ENCODE measurements at regions not wholly inside any gene's neighbourhood (a gene's known extent, or its start where the extent isn't known, plus 50 kb on each side); places are given as distances from the start of the nearest gene placed in this dataset.

- ChIA-PET POLR2A (ENCODE audit: low non-redundant PET) (no interaction called here), CTCF (no interaction called here)
- TF ChIP-seq EZH2 (IDR thresholded peaks at IDR 0.05; ENCODE audit: borderline replicate concordance, low read depth, low read length, poor library complexity, severe bottlenecking) = no peak
- TF ChIP-seq, protein P1, sequence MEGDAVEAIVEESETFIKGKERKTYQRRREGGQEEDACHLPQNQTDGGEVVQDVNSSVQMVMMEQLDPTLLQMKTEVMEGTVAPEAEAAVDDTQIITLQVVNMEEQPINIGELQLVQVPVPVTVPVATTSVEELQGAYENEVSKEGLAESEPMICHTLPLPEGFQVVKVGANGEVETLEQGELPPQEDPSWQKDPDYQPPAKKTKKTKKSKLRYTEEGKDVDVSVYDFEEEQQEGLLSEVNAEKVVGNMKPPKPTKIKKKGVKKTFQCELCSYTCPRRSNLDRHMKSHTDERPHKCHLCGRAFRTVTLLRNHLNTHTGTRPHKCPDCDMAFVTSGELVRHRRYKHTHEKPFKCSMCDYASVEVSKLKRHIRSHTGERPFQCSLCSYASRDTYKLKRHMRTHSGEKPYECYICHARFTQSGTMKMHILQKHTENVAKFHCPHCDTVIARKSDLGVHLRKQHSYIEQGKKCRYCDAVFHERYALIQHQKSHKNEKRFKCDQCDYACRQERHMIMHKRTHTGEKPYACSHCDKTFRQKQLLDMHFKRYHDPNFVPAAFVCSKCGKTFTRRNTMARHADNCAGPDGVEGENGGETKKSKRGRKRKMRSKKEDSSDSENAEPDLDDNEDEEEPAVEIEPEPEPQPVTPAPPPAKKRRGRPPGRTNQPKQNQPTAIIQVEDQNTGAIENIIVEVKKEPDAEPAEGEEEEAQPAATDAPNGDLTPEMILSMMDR (conservative IDR thresholded peaks at IDR 0.05; ENCODE audit: low read depth, low read length) = no peak
- H3K9me3 ChIP-seq (ENCODE audit: low read depth, low read length, poor library complexity, severe bottlenecking) = no peaks in the 10 kb centered on the region
- H3K27me3 ChIP-seq (replicated peaks; ENCODE audit: insufficient read depth, low read depth, low read length, poor library complexity) = no peaks in the 10 kb centered on the region
- H3K4me1 ChIP-seq (ENCODE audit: insufficient read depth, low read length, poor library complexity, severe bottlenecking) = no peaks in the 10 kb centered on the region
- no TSS peak for BruUV-seq (replicated peaks)
- intact Hi-C loops (cut with micrococcal nuclease; ENCODE audit: unreplicated experiment) = no loop called here
- no peak for DNase-seq (ENCODE audit: low spot score)
- H3K27ac ChIP-seq (ENCODE audit: low read depth, low read length, poor library complexity, severe bottlenecking) = no peak overlapping the region
- no peak overlapping the region for H3K4me3 ChIP-seq (ENCODE audit: low read depth, low read length, poor library complexity, severe bottlenecking)
- H3K36me3 ChIP-seq (ENCODE audit: insufficient read depth, low read length, poor library complexity, severe bottlenecking) = no peaks in the 10 kb centered on the region
Observed at GRCh38 chr12:47414511-47414910, 291.3 kb downstream of the RPAP3 start.

DNA sequence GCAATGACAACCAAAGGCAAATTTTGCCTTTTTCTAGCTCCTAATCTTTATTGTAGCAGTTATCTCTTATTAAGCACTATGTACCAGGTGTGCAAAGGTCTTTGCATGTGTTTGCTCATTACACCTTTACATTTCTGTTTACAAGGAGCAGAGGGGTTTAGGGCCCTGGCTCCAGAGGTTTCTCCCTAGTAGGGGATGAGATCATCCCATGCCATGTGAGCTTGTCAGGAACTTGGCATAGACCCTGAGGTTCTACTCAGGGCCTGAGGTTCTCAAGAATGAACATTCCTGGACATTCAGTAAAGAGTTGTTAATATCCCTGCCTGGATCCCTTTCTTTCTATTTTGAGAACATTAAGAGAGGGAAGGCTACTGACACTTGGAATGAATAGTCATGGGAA, 292.0 kb downstream of the RPAP3 start:
- DNase-seq (ENCODE audit: low spot score) = no peak
- CTCF ChIA-PET = no interaction called here

DNA sequence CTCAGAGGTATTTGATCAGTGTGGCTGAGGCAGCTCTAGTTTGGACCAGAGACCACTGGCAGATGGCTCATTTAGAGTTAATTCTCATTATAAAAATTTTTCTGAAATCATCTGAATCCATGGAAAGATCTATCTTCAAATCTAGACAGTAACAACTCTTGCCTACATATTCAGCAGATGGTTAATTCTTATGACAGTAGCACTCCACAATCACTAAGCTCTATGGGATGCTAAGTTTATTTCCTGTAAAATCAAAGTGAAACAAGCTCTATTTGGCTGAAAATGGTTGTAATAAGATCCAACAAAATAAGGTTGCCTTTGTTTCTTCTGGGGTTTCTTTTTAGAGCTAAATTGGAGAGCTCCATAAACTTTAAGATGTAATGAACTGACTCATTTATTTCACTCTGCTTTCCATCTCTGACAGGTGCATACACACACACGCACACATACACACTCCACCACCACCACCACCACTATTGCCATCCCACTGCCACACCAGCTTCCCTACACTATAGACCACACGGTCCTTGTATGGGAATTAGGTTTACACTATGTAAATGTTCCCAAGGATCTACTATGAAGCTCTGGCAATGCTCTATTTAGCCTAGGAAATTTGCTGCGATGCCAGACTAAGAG, 293.1 kb downstream of the RPAP3 start:
- H3K27me3 ChIP-seq (replicated peaks; ENCODE audit: insufficient read depth, low read depth, low read length, poor library complexity) = no peaks in the 10 kb centered on the region
- no peak overlapping the region for H3K4me3 ChIP-seq (ENCODE audit: low read depth, low read length, poor library complexity, severe bottlenecking)
- no peak for DNase-seq (ENCODE audit: low spot score)
- CTCF ChIA-PET = no interaction called here
- intact Hi-C loops (cut with micrococcal nuclease; ENCODE audit: unreplicated experiment) = no loop called here
- TF ChIP-seq EZH2 (IDR thresholded peaks at IDR 0.05; ENCODE audit: borderline replicate concordance, low read depth, low read length, poor library complexity, severe bottlenecking) = no peak
- TF ChIP-seq, protein P1 (conservative IDR thresholded peaks at IDR 0.05; ENCODE audit: low read depth, low read length) = no peak
- no peaks in the 10 kb centered on the region for H3K9me3 ChIP-seq (ENCODE audit: low read depth, low read length, poor library complexity, severe bottlenecking)
- H3K4me1 ChIP-seq (ENCODE audit: insufficient read depth, low read length, poor library complexity, severe bottlenecking) = no peaks in the 10 kb centered on the region
- BruUV-seq (replicated peaks) = no TSS peak
- no peak overlapping the region for H3K27ac ChIP-seq (ENCODE audit: low read depth, low read length, poor library complexity, severe bottlenecking)
- H3K36me3 ChIP-seq (ENCODE audit: insufficient read depth, low read length, poor library complexity, severe bottlenecking) = no peaks in the 10 kb centered on the region
- POLR2A ChIA-PET (ENCODE audit: low non-redundant PET) = no interaction called here

More for the DNA sequence above, 292.0 kb downstream of the RPAP3 start:
- no peak for TF ChIP-seq EZH2 (IDR thresholded peaks at IDR 0.05; ENCODE audit: borderline replicate concordance, low read depth, low read length, poor library complexity, severe bottlenecking)
- TF ChIP-seq, protein P1 (conservative IDR thresholded peaks at IDR 0.05; ENCODE audit: low read depth, low read length) = no peak
- Histone ChIP-seq H3K27ac (ENCODE audit: low read depth, low read length, poor library complexity, severe bottlenecking) (no peak overlapping the region), H3K27me3 (replicated peaks; ENCODE audit: insufficient read depth, low read depth, low read length, poor library complexity) (no peaks in the 10 kb centered on the region), H3K4me1 (ENCODE audit: insufficient read depth, low read length, poor library complexity, severe bottlenecking) (no peaks in the 10 kb centered on the region), H3K4me3 (ENCODE audit: low read depth, low read length, poor library complexity, severe bottlenecking) (no peak overlapping the region), H3K36me3 (ENCODE audit: insufficient read depth, low read length, poor library complexity, severe bottlenecking) (no peaks in the 10 kb centered on the region), H3K9me3 (ENCODE audit: low read depth, low read length, poor library complexity, severe bottlenecking) (no peaks in the 10 kb centered on the region)
- BruUV-seq (replicated peaks) = no TSS peak
- intact Hi-C loops (cut with micrococcal nuclease; ENCODE audit: unreplicated experiment) = no loop called here
- POLR2A ChIA-PET (ENCODE audit: low non-redundant PET) = no interaction called here
